ENCODE measurements at regions not wholly inside any gene's neighbourhood (a gene's known extent, or its start where the extent isn't known, plus 50 kb on each side); places are given as distances from the start of the nearest gene placed in this dataset.

DNA sequence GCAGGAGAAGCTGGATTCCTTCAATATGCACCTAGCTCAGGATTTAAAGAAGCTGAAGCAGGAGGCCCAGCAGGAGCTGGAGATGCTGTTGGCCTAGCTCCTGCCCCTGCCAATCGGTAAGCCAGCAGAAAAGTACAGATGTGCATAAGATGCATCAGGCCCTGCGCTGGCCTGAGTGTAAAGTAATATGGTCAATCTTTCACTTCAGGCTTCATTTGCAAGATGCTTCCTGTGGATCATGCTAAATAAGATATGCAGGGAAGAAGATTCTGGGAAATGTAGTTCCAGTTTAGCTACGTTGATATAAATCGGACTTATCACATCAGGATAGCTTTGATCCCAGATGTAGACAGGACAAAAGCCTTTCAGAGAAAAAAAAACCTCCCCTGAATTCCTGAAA is 100.3 kb downstream of the GJA1 start:
- TF ChIP-seq YY1 (IDR thresholded peaks at IDR 0.05; ENCODE audit: low read depth) = no peak
- TF ChIP-seq TEAD4 (IDR thresholded peaks at IDR 0.05) = no peak
- TF ChIP-seq TCF12 (IDR thresholded peaks at IDR 0.05; ENCODE audit: low read depth) = no peak

DNA sequence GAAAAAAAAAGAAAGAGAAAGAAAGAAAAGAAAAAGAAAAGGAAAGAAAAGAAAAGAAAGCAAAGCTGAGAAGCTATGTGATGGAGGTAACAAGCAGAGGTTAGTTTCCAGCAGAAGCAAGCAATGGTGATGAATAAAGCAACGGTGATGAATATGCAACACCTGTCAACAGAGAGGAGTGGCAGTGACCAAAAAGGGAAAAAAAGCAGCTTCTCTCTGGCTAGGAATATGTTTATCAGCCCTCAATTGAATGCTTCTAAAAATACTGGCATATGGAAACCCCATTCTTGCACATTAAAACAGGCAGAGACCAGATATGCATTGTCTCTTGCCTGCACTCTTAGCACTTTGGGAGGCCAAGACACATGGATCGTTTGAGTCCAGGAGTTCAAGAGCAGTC is 100.9 kb downstream of the GJA1 start:
- no peak for TF ChIP-seq RAD21 (IDR thresholded peaks at IDR 0.05; ENCODE audit: low read depth)
- no peak for TF ChIP-seq TAF1 (IDR thresholded peaks at IDR 0.05; ENCODE audit: low read depth)
- no peak for TF ChIP-seq EGR1 (IDR thresholded peaks at IDR 0.05)
- TF ChIP-seq NFIC (IDR thresholded peaks at IDR 0.05) = no peak
- TF ChIP-seq TEAD4 (IDR thresholded peaks at IDR 0.05) = no peak
- TF ChIP-seq FOXM1 (IDR thresholded peaks at IDR 0.05; ENCODE audit: borderline replicate concordance, low read depth) = no peak
- no peak for TF ChIP-seq TCF12 (IDR thresholded peaks at IDR 0.05; ENCODE audit: low read depth)
- no peak for TF ChIP-seq CEBPB (IDR thresholded peaks at IDR 0.05)
- TF ChIP-seq, protein P1, sequence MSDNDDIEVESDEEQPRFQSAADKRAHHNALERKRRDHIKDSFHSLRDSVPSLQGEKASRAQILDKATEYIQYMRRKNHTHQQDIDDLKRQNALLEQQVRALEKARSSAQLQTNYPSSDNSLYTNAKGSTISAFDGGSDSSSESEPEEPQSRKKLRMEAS (IDR thresholded peaks at IDR 0.05) = no peak
- TF ChIP-seq, protein P2, sequence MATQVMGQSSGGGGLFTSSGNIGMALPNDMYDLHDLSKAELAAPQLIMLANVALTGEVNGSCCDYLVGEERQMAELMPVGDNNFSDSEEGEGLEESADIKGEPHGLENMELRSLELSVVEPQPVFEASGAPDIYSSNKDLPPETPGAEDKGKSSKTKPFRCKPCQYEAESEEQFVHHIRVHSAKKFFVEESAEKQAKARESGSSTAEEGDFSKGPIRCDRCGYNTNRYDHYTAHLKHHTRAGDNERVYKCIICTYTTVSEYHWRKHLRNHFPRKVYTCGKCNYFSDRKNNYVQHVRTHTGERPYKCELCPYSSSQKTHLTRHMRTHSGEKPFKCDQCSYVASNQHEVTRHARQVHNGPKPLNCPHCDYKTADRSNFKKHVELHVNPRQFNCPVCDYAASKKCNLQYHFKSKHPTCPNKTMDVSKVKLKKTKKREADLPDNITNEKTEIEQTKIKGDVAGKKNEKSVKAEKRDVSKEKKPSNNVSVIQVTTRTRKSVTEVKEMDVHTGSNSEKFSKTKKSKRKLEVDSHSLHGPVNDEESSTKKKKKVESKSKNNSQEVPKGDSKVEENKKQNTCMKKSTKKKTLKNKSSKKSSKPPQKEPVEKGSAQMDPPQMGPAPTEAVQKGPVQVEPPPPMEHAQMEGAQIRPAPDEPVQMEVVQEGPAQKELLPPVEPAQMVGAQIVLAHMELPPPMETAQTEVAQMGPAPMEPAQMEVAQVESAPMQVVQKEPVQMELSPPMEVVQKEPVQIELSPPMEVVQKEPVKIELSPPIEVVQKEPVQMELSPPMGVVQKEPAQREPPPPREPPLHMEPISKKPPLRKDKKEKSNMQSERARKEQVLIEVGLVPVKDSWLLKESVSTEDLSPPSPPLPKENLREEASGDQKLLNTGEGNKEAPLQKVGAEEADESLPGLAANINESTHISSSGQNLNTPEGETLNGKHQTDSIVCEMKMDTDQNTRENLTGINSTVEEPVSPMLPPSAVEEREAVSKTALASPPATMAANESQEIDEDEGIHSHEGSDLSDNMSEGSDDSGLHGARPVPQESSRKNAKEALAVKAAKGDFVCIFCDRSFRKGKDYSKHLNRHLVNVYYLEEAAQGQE (IDR thresholded peaks at IDR 0.05; ENCODE audit: low read depth) = no peak
- TF ChIP-seq EP300 (IDR thresholded peaks at IDR 0.05; ENCODE audit: borderline replicate concordance) = no peak
- TF ChIP-seq CREB1 (IDR thresholded peaks at IDR 0.05; ENCODE audit: low read depth) = no peak
- TF ChIP-seq, protein P3, sequence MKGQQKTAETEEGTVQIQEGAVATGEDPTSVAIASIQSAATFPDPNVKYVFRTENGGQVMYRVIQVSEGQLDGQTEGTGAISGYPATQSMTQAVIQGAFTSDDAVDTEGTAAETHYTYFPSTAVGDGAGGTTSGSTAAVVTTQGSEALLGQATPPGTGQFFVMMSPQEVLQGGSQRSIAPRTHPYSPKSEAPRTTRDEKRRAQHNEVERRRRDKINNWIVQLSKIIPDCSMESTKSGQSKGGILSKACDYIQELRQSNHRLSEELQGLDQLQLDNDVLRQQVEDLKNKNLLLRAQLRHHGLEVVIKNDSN (IDR thresholded peaks at IDR 0.05) = no peak
- TF ChIP-seq YY1 (IDR thresholded peaks at IDR 0.05; ENCODE audit: low read depth) = no peak
- TF ChIP-seq ZBTB7A (IDR thresholded peaks at IDR 0.05; ENCODE audit: low read depth) = no peak

DNA sequence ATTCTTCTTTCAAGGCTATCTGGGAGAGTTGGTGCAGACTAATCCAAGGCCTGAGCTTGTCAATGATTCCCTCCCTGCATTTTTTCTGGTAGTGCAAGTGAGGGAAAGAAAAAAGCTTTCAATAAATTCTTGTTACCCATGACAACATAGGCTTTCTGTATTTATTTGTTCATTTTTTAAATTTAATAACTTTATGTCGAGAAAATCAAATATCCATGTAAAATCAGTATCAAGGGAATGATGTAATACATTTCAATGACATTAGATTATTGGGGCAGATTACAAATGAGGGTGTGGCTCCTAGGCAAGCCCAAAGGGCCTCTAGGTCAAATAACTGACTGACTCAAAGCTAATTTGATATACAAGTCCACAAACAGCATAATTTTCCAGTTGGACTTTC is 104.0 kb downstream of the GJA1 start:
- no peak for TF ChIP-seq NFIC (IDR thresholded peaks at IDR 0.05)
- no peak for TF ChIP-seq TEAD4 (IDR thresholded peaks at IDR 0.05)
- no peak for TF ChIP-seq YY1 (IDR thresholded peaks at IDR 0.05; ENCODE audit: low read depth)
- TF ChIP-seq ZBTB7A (IDR thresholded peaks at IDR 0.05; ENCODE audit: low read depth) = no peak
- no peak for TF ChIP-seq TAF1 (IDR thresholded peaks at IDR 0.05; ENCODE audit: low read depth)
- TF ChIP-seq, protein P1 (IDR thresholded peaks at IDR 0.05) = no peak
- TF ChIP-seq RAD21 (IDR thresholded peaks at IDR 0.05; ENCODE audit: low read depth) = no peak
- TF ChIP-seq, protein P3 (IDR thresholded peaks at IDR 0.05) = no peak
- TF ChIP-seq, protein P2 (IDR thresholded peaks at IDR 0.05; ENCODE audit: low read depth) = no peak
- TF ChIP-seq TCF12 (IDR thresholded peaks at IDR 0.05; ENCODE audit: low read depth) = no peak
- TF ChIP-seq CEBPB (IDR thresholded peaks at IDR 0.05) = no peak
- no peak for TF ChIP-seq EGR1 (IDR thresholded peaks at IDR 0.05)
- no peak for TF ChIP-seq CREB1 (IDR thresholded peaks at IDR 0.05; ENCODE audit: low read depth)
- TF ChIP-seq FOXM1 (IDR thresholded peaks at IDR 0.05; ENCODE audit: borderline replicate concordance, low read depth) = no peak
- no peak for TF ChIP-seq EP300 (IDR thresholded peaks at IDR 0.05; ENCODE audit: borderline replicate concordance)

DNA sequence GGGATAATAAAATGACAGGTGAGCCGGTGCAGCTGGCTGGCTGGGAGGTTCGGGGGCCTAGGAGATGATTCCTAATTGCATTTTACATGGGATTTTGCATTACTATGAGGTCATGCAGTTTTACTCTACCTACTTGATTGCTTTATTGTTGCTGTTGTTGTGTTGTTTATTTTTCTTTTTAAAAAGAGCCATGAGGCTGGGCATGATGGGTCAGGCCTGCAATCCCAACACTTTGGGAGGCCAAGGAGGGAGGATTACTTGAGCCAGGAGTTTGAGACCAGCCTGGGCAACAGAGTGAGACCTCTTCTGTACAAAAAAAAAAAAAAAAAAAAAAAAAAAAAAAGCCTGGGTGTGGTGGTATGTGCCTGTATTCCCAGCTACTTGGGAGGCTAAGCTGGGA is 104.8 kb downstream of the GJA1 start:
- TF ChIP-seq CREB1 (IDR thresholded peaks at IDR 0.05; ENCODE audit: low read depth) (no peak), NFIC (IDR thresholded peaks at IDR 0.05) (no peak), FOXM1 (IDR thresholded peaks at IDR 0.05; ENCODE audit: borderline replicate concordance, low read depth) (no peak), TEAD4 (IDR thresholded peaks at IDR 0.05) (no peak), CEBPB (IDR thresholded peaks at IDR 0.05) (no peak), YY1 (IDR thresholded peaks at IDR 0.05; ENCODE audit: low read depth) (no peak)

DNA sequence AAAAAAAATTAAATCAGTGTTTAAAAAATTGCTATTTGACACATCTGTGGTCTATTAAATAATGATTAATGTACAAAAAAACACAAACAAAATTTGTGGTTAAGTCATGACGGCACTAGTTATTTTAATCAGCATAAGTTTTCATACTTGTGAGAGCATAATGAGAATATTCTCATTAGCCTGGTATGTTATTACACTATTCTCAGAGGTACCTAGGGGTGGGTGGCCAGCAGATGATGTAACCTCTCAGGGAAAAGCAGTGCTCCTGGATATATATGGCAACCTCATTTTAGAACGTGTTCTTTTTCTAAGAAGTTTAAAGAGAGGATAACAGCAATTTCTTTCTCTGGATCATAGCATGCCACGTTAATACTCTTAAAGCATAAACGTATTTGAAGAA is 109.2 kb downstream of the GJA1 start:
- TF ChIP-seq, protein P1 (IDR thresholded peaks at IDR 0.05) = no peak
- no peak for TF ChIP-seq TEAD4 (IDR thresholded peaks at IDR 0.05)
- TF ChIP-seq, protein P2 (IDR thresholded peaks at IDR 0.05; ENCODE audit: low read depth) = no peak
- TF ChIP-seq EP300 (IDR thresholded peaks at IDR 0.05; ENCODE audit: borderline replicate concordance) = no peak
- TF ChIP-seq RAD21 (IDR thresholded peaks at IDR 0.05; ENCODE audit: low read depth) = no peak
- TF ChIP-seq, protein P3 (IDR thresholded peaks at IDR 0.05) = no peak
- TF ChIP-seq CEBPB (IDR thresholded peaks at IDR 0.05) = no peak
- no peak for TF ChIP-seq NFIC (IDR thresholded peaks at IDR 0.05)
- TF ChIP-seq EGR1 (IDR thresholded peaks at IDR 0.05) = no peak
- no peak for TF ChIP-seq CREB1 (IDR thresholded peaks at IDR 0.05; ENCODE audit: low read depth)
- TF ChIP-seq TAF1 (IDR thresholded peaks at IDR 0.05; ENCODE audit: low read depth) = no peak
- TF ChIP-seq ZBTB7A (IDR thresholded peaks at IDR 0.05; ENCODE audit: low read depth) = no peak
- no peak for TF ChIP-seq TCF12 (IDR thresholded peaks at IDR 0.05; ENCODE audit: low read depth)
- no peak for TF ChIP-seq FOXM1 (IDR thresholded peaks at IDR 0.05; ENCODE audit: borderline replicate concordance, low read depth)
- TF ChIP-seq YY1 (IDR thresholded peaks at IDR 0.05; ENCODE audit: low read depth) = no peak

All from Ishikawa (cell line).